Glomerular visceral epithelial cell (primary cell): ENCODE measurements at regions not wholly inside any gene's neighbourhood (a gene's known extent, or its start where the extent isn't known, plus 50 kb on each side); places are given as distances from the start of the nearest gene placed in this dataset.

Experiments
- DNase-seq: peaks from one replicate; pipeline ENCODE4 v3.0.0-alpha.2; 2016; ENCODE audit errors: extremely low spot score

DNA sequence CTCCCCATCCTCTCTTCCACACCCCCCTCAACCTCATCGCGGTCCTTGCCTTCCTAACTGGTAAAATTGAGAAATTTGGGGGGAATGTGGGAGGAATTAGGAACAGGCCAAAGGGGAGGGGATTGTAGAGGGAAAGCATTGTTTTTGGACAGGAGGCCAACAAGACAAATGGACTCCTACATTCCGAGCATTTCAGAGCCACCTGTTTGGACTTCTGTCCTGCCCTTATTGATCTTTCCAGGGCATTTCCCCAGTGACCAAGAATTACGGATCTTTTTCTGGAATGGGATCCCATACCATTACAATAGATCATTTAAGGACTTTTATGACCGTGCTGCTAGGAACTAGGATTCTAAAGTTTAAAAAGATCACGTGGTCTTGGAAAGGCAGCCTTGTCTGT is 221.3 kb upstream of the ASIC2 start:
- no peak for DNase-seq

DNA sequence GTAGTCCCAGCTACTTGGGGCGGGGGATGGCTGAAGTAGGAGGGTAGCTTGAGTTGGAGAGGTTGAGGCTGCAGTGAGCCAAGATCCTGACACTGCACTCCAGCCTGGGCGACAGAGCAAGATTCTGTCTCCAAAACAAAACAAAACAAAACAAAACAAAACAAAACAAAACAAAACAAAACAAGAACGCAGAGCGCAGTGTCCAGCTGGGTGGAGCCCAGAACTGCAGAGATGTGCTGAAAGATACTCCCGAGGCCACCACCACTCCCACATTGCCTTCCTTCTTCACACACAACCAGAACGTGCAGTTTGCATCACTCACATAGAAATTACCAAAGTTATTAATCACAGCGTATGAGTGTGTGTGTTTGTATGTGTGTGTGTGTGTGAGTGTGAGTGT is 222.9 kb upstream of the ASIC2 start:
- DNase-seq = no peak

DNA sequence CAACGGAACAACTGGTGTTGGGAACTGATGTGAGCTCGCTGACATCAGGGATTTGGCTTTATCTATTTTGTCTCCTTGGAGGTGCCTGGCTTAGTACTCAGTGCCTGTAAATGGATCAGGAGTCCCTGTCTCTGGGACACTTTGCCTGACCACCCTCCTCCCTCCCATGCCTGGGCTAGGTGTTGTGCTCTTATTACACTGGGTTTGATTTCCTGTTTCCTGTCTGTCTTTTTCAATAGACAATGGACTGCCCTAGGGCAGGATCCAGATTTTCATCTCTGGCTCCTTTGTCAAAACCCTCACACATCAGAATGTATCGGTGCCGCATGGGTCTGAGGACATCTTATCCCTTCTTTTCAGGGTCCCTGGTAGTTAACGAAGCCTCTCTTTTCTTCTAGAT is 223.6 kb upstream of the ASIC2 start:
- no peak for DNase-seq

DNA sequence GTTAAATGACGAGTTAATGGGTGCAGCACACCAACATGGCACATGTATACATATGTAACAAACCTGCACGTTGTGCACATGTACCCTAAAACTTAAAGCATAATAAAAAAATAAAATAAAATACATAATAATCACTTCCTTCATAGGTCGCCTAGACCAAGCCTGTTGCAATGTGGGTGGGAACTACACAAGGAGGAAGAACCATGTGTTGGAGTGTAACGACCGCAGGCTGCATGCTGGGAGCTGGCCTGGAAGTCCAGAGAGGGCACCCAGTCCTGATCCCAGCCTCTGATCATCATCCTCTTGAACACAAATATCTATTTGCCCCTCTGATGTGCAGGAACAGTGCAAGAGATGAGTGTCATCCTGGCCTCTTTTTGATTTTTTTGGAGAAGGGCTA is 224.7 kb upstream of the ASIC2 start:
- DNase-seq = no peak

DNA sequence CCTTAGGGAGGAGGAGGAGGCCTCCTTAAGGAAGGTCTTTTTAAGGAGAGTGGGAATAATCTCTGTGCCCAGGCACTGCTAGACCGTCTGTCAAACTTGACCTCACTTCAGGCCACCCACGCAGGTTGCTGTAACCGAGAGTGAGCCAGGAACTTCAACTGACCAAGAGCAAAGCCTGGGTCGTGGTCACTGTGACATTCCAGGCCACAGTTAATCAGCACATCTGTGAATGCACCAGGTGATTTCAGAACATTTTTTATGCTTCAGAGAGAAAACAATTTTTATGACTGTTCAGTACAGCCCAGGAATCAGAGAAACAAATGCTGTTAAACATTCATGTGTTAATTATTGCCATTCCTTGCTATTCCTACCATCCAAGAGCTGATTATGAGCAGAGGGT is 226.6 kb upstream of the ASIC2 start:
- DNase-seq = peak; percentile 53

DNA sequence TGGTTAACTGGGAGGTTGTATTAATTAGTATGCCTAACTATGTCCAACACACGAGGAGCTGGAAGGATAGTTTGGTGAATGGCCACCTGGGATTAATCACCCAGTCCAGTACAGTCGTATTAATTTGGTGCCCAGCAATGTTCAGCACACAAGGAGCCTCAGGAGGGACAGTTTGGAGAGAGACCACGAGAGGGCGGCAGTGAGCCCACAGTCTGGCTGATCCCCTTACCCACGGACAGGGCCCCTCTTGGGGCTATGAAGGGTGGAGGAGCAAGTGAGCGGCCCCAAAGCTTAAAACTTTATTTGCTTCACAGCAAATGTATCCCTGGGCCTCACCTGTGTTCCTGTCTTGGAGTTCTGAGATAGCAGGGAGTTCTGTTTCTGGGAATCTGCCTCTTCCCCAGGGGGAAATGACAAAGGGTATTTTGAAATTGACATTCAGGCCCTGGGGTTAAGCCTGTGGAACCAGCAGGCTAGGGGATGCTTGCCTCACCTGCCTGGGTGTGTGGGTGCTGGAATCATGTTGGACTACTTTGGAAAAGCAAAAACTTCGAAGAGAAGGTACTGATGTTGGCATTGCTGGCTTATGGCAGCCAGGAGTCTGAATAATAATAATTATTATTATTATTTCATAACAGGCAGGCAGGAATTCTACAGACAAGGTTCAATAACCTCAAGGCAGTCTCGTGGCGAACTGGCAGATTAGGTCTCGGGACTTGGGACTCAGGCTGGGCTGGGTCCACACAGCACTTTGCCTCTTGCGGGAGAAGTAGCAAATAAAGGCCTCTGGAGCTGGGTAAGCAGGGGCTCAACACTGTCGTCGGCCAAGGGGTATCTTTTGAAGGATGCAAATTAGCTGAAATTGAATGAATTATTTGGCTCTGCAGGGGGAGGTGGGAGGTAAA is 227.6 kb upstream of the ASIC2 start:
- peak; percentile 40 for DNase-seq

DNA sequence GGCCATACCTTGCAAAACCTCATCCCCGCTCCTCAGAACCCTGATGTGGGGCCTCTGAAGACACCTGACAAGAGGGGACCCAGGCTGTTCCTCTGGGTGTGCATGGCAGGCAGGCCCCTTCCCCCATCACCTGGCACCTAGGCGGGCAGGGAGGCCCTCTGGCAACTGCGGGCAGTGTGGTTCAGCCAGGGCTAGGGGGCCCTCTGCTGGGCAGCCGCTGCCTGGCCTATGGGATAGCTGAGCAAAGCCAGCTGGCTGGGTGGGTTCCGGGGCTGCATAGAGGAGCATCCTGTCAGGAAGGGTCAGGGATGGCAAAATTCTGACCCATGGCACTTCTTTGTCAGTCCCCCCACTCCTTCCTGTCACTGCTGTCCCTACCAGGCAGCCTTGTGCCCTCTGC is 228.7 kb upstream of the ASIC2 start:
- DNase-seq = peak; percentile 21

DNA sequence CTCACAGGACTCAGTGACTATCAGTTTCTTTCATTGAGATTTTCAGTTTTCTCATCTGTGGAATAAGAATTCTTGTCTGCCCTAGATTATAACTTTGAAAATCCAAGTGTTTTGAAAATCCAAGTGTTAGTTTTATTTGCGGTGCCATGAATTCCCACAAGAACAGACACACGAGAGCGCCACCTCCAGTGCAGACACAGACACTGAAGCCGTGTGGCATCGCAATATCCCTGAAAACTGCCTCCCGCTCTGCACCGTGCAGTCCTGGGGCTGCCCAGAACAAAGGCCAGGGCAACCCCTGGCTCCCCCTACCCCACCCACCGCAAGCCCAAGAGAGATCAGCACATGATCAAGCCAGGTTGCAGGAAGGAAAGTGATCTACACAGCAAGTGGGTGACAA is 229.5 kb upstream of the ASIC2 start:
- no peak for DNase-seq

DNA sequence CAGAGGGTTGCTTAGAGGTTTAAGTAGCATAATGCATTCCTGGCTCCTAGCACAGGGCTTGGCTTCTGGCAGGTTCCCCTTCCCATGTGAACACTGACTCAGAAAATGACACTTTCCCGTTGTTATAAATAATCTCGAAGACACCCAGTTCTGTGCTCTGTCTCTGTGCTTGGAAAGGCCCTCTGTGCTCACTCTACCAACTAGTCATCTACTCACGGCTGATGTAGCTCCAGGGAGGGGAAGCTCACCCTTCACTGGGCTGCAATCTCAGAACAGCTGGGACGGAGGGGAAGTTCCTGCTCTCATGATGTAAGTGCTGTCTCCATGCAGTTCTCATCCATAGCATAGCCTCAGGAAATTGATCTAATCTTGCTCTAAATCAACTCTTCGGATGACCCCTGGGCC is 230.5 kb upstream of the ASIC2 start:
- peak; percentile 9 for DNase-seq

DNA sequence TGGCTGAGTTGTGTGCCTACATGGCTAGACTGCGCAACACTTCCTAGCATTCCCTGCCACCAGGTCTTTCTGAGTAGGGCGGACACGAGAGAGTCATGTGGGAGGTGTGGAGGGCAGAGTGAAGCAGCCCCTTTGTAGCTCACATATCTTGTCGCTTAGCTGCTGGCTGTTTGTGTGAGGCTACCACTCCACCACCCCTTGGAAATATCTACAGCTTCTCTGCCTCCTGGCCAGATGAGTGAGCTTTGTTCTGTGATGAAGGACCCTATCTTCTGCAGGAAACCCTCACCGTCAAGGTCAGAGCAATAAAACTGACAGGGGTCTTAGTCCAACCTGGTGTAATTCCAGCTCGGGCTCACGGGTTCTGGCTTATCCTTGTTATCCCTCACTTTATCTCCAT is 232.1 kb upstream of the ASIC2 start:
- DNase-seq = no peak

DNA sequence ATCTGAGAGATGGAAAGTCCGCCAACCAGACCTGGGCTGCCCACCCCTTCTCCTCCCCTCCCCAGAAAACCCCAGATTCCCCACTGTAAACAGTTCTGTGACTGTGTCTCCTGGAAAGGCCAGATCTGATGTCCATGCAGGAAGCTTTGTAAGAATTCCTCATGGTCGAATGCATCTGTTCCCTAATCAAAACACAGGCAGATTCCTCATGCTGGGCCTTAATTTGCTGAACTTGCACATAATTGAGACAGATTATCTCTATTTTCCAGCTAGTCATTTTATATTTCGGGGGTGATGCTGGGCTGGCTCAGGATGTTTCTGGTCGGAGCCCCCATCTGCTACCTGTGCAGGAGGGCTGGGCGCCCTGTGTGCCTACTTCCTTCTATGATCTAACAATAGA is 233.6 kb upstream of the ASIC2 start:
- no peak for DNase-seq

DNA sequence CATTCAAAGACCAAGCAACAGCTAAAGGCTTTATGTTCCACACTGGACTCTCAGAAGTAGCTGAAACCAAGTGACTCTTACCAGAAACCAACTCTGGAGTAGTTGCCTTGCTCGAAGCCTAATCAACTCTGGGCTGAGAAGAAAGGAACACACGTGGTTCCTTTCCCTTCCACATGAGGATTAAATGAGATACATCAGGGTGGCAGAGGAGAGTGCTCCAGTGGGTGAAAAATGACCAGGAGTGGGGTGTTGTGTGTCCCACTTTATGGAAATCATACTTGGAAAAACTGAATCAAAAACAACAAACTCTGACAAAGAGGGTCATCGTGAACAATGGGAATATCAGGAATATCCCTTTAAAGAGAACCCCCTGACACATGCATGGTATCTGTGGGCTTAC is 234.2 kb upstream of the ASIC2 start:
- no peak for DNase-seq

DNA sequence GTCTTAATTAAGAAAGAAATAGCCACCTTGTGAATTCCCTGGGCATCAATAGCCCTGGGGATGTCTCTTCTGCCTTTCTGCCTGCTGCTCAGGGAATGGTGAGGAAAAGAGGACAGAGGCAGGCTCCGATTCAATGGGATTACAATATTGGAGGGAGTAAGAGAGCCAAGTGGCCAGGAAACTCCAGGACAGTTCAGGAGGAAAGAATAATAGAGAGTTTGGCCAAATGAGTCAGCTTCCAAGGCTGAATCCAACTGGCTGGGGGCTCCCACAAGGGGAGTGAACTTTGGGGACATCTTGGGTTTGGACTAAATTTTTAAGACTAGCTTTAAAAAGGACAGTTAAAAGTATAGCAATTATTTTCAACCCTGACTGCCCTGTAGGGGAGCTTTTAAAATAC is 235.8 kb upstream of the ASIC2 start:
- DNase-seq = no peak

DNA sequence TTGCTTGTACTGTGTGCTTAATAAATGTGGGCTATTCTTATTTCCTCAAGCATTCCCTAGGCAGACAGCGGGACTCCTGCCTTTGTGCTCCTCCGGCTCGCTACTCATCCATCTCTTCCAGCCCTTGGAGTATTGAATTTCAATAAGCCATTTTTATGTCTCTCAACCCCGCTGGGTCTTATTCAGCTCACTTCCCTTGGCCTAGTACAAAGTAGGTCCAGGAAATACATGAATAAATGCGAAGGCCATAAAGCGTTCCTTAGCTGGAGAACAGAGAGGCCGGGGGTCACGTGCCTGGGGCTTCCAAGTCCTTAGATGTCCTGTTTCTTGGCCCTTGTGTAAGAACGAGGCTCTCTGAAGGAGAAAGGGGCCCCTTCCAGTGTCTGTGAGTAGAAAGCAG is 236.7 kb upstream of the ASIC2 start:
- no peak for DNase-seq

DNA sequence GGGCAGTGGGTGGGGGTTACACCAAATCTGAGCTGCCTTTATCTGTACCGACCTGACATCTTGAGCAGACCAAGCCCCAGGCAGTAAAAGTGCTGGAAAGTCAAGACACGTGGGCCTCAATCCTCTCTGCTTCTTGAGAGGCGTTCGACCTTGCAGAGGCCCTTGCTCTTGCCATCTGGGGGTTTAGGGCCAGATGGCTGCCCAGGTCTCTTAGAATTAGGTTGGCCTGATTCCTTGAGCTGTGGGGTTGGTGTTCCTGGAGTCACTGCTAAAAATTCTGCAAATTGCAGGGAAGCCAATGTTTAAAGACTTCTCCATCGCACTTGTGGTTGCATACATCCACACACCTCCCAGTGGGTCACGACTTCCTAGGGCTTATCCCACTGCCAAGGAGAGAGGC is 238.2 kb upstream of the ASIC2 start:
- DNase-seq = no peak

DNA sequence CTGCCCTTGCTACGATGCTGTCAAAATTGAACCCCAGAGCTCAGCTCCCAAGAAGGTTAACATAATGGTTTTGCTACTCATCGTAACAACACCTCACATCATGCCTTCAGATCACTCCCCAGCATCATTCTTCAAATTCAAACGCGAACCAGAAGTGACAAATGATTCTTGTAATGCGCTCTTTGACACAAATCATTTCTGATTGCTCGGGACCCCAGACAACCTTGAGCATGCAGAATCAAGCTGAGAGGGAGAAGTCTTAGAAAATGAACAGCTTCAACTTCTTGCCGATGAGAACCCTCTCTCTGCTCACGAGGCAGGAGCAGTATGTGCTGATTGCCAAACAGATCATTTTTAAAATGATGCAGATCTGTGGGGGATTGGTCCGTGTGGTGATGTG is 241.0 kb upstream of the ASIC2 start:
- DNase-seq = no peak

DNA sequence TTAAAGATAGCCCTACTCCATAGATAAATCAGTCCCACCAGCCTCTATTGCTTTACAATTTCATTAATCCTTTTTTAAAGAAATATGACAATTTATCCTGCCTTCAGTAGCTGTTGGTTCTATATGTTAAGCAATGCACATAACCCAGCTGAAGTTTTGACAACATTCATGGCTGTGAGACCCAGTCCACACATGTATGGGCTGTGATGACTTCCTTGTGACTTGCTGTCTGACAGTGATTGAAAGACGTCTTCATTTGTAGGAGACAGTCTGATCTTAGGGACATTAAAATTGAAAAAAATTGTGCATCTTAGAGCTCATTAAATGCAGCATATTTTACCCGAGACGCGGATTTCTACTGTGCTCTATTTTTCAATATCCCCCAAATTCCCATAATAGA is 252.0 kb upstream of the ASIC2 start:
- DNase-seq = no peak

DNA sequence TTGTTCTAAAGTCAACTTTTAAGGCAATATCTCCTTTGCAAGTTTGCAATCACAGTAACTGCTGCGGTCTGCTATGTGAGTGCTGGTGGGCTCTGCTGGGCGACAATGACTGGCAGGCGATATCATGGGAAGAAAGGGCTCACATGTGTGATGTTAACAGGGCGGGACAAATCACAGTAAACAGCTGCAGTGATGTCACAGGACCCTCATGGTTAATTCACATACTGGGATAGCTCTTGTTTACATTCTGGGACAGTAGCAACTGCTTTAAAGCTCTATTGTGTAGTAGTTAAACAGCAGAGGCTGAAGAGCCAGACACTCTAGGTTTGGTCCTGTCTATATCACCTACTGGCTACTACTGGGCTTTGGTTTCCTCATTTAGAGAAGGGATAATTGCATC is 257.2 kb upstream of the ASIC2 start:
- no peak for DNase-seq

DNA sequence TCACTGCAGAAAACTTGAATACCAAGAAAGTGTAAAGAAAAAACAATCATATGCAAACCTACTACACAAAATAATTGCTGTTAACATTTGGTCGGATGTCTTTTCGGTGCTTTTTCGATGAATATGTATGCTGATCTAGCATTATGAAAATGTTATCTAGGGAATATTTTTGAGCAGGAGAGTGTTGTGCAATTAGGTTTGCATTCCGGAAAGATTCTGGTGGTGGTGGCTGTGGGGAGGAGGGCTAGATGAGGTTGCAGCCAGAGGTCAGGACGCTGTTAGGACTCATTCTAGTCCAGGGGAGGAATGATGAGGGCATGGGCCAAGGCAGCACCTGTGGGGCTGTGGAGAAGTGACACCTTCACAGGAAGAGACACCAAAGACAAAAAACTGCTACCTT is 258.0 kb upstream of the ASIC2 start:
- DNase-seq = no peak

DNA sequence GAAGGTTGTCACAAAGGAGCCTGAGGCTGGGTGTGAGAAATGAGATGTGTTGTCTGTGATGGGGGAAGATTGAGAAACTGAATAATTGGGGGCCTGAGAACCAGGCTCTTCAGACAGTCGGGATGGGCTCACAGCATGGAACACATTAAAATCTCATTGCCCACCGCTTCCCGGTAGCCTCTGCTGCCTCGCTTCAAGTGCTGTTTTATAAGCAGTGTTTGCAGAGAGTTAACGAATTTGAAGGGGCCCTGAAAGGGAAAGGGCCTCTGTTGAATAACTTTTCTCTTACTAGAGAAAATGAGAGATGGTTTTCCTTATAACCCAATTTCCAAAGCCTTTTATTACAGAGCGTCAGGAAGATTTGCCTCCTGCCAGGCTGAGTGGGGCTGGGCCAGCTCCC is 258.8 kb upstream of the ASIC2 start:
- DNase-seq = no peak

DNA sequence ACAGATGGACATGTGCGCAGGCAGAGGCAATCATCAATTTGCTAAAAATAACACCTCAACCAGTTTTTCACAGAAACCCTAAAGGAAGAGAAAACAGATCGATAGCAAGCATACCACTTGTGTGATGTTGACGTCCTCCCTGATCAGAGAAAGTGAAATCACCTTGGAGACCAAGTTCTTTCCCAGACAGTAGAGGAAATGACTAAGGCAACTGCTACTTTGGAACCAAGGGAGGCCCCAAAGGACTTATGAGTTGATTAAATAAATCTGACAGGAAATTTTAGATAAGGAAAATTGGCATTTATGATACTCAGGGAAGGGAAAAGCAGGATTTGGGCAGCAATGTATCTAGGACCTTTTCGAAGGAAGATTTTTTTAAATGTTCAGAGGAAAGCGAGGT is 267.1 kb upstream of the ASIC2 start:
- DNase-seq = no peak

DNA sequence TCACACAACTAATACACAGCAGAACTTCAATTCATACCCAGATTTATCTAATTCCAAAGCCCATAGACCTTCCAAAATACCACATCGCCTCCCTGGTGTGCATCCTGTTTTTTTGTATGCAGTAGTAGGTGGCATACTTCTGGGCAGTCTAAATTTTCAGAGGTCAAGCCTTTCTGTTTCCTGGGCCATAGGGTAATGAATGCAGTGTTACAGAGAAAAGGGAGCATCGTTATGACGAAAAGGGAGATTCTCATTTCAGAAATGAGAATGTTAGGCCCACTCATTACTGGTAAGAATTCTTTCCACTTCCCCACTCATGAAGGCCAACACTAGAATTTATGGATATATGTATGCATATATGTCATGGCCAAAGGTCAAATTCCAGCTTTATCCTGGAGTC is 267.8 kb upstream of the ASIC2 start:
- DNase-seq = no peak

DNA sequence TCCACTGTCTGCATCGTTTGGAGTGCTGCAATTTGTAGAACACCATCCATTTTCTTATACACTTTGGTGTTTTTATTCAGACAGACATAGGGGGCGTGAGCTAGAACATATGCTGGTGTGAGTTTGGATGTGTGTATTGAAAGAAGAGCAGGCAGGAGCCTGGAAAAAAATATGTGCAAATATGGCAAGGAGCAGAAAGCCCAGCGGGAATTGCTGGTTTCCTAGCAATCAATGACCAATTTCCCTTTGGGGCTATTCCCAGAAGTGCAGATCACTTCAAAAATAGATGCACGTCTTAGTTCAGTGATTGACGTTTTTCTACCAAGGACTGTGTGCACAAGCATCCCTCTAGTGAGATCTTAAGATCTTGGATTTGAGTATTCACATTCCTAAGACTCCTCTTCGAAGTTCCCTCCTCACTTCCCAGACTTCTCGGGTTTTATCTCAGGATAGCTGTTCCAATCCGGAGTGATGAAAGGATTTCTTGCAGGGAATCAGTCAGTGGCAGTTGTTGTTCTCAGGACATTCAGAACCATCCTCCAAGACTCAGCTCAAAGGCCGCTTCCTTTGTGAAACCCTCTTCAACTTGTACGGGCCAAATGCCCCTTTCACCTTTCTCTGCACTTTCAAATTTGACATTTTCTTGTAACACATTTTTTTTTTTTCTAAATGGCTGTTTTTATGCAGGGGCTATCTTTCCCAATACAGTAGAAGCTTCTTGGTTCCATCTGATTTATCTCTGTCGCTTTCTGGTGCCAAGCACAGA is 268.7 kb upstream of the ASIC2 start:
- DNase-seq = no peak
